ENCODE measurements at regions not wholly inside any gene's neighbourhood (a gene's known extent, or its start where the extent isn't known, plus 50 kb on each side); places are given as distances from the start of the nearest gene placed in this dataset.
"Not testable (repeated sequence)": the region's sequence is repeated elsewhere in the genome, so short reads cannot be mapped to it uniquely, and the experiment has no call there.

DNA sequence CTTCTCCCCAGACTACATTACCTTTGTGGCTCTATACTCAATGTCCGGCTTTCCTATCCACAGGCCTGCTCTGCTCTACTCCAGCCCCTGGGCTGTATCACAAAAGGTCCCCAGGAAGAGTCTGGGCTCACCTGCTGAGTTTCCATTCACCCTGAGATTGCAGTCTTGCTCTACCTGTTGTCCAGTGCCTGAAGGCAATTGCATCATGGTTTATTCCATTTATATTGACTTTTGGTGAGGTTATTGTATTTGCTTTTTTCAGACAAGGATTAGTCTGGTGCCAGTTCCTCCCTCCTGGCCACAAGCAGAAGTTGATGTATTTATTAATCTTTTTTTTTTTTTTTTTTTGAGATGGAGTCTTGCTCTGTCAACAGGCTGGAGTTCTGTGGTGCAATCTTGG is 273.1 kb downstream of the XPNPEP1 start:
- DNase-seq (ENCODE audit: low spot score): no peak

DNA sequence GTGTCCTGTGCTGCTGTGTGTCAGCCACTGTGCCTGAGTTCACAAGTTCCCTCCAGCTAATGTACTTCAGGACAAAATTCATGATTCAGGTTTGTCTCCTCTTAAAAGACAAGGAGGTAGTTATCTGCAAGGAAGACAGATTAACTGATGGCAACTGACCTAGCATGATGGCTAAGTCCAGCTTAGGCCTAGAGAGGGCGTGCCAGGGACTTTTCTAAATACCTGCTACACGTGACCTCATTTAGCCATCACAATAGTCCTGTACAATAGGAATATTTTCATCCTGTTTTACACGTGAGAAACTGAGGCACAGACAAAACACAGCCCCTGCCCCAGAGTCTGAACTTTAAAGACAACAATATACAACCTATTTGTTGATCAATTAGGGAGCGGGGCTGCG is 275.7 kb downstream of the XPNPEP1 start:
- DNase-seq (ENCODE audit: low spot score): no peak

DNA sequence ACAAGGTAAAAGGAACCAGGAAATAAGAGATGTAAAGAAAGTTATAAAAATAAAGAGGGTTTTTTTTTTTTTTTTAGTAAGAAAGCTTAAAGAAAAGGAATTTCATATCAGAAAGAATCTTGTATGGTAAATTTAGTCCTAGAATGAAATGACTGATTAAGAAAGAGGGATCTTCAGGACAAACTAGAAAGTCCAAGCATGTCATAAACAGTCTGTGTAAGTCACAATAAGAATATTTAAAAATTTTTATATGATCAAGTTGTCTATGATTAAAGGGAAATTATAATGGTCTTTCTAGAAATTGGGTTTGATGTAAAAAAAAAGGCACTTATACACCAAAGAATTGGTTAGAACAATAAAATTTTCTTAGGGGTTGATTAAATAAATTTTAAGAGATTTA is 289.5 kb downstream of the XPNPEP1 start:
- DNase-seq (ENCODE audit: low spot score): no peak

DNA sequence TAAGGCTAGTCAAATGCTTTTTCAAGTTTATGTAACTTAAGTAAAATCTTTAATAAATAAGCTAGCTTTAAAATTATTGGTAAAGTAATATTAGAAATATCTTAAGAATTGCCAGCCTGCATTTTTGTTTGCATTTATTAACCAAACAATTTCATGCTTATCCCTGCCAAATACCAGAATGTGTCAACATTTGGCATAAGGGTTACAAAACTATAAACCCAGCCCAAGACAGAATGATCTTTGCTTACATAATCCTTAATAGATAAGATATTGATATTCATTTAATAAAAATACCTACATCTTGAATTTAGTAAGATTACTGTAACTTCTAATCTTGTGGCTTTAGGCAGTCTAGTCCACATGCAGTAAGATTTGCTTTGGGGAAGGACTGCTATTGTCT is 290.3 kb downstream of the XPNPEP1 start:
- not testable (repeated sequence) for DNase-seq (ENCODE audit: low spot score)

DNA sequence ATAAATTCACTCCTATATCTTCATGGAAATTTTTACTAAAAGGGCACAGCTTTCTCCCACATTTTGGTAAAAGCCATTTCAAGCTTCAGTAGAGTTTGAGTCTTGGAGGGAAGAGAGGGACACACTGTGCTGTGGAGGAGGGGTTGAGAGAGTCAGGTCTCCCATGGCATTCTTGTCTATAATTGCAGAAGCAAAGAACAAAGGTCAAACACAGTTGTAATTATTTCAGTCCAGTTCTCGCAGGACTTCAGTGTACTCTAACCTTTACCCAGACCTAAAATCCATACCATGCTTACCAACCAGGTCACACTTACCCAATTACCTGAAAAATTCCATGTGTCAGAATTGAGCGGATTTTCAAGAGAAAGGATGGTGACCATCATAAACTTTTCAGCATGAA is 298.4 kb downstream of the XPNPEP1 start:
- DNase-seq (ENCODE audit: low spot score): no peak

DNA sequence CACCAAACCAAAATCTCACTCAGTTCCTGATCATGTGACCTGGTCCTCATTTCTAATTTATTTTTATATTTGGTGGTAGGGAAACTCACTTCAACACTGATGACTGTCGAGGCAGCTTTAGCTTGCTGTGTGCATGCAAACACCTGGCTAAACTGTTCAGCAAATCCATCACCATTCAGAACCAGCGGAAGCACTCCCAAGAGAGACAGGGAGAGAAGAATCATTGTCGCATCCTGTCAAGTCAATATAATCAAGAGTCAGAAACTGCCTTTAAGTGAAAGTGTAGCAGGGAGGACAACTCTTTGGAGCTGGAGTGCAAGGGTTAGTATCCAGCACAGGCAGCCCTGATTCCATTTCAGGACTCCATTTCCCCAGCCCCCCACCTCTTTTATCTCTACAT is 300.7 kb downstream of the XPNPEP1 start:
- DNase-seq (ENCODE audit: low spot score): no peak

DNA sequence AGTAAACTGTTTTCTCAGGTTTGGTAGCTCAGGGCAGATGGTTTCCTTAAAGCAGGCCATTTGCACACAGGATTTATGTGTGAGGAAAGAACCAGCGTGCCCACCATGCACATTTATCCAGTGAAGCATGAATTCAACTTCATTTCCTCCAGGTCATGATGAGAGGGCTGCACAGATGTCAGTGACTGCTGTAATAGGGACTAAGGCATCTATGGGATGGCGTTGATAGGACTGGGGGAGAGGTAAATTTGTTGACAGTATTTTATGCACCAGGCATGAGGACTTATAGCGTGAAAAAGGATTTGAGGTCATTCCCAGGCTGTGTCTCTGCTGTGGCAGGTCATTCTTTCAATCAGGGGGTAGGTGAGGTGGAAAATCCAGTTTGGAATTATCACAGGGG is 302.9 kb downstream of the XPNPEP1 start:
- DNase-seq (ENCODE audit: low spot score): no peak

DNA sequence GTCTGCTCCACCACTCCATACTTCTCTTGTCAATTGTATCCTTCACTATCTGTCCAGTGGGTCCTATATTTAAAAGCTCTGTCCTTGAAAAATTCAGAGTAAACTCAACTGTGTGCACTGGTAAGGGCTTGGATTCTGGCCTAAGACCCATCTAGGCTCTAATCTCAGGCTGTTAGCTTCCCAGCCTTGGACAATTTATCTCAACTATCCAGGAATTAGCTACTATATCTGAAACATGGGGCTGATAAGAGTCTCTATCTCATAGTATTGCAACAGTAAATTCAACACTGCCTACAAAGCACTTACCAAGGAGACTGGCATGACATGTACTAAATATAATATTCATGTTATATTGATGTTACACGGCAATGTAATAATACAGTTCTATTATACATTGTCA is 303.4 kb downstream of the XPNPEP1 start:
- no peak for DNase-seq (ENCODE audit: low spot score)

DNA sequence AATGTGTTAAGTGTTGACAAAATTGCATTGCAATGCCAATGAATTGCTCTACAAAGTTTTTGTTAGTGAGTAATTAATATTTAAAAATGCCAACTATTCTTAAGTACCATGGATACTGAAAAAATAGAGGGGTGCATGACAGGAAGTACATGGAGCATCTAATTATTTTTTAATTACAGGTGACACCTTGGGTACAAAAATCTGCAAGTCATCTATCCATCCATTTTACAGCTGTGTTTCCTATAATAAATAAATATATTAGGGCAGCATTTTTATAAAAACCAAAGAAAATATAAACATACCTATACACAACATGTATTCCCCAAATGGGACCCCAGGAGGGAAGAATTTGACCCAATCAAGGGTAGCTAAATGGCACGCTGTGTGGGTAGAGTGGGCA is 304.6 kb downstream of the XPNPEP1 start:
- no peak for DNase-seq (ENCODE audit: low spot score)

DNA sequence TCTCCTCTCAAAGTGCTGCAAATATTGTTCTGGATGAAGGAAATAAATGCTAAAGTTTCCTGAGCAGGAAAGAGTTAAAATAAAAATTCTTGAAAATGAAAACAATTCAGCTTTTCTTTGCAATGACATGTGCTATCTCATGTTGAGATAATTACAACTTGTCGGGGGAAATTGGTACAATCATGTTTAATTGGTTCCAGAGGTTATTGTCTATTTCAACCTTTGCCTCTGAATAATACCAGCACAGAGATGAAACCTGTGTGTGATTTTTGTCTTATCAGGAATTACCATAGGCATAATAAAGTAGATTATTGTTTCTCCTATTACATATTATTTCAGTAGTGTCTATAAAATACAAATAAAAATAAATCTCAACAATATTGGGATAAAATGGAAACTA is 305.0 kb downstream of the XPNPEP1 start:
- no peak for DNase-seq (ENCODE audit: low spot score)

DNA sequence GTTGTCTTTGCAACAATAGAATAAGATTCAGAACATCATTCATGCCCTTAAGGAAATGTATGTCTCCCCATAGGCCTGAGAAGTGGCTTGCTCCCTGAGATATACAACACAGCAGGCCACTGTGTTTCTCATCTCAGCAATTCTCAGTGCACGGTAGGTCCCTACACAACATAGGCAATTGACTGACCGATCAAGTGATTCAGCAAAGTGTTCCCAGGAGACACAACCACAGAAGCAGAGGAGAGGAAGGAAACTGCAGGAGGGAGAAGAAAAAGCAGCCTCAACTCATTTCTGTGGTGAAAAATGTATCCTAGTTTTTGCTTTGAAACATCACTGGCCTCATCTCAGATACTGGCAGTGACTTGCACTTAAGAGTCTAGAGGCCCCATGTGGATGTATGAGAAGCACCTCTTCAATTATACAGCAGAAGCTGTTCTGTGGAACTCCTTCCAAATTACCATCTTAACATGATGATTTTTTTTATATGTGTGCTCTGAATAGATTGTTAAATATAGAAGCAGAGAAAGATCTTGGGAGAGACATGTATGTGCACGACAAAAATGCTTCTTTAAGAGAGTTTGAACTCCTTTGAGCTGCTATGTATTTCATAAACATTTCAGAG is 306.8 kb downstream of the XPNPEP1 start:
- no peak for DNase-seq (ENCODE audit: low spot score)

DNA sequence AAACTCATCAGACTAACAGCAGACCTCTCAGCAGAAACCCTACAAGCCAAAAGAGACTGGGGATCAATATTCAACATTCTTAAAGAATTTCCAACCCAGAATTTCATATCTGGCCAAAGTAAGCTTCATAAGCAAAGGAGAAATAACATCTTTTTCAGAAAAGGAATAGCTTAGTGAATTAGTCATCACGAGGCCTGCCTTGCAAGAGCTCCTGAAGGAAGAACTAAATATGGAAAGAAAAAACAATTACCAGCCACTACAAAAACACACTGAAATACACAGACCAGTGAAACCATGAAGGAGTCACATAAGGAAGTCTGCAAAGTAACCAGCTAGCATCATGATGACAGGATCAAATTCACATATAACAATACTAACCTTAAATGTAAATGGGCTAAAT is 328.0 kb downstream of the XPNPEP1 start:
- DNase-seq (ENCODE audit: low spot score): not testable (repeated sequence)

DNA sequence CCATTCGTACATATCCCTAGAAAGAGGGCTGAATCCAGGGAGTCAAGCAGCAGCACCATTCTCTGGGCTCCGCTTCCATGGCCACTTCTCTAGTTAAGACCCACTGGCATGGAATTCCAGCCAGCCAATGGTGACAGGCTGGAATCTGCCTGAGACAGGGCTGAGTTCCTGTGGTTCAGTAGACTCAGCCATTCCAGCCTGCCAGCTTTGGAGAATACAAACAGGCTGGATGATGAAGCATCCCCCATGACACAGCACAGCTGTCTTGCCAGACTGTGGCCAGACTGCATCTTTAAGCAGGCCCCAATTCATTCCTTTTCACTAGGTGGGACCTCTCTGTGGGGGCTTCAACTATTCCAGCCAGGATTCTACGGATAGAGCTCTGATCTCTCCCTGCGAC is 329.6 kb downstream of the XPNPEP1 start:
- DNase-seq (ENCODE audit: low spot score): no peak

DNA sequence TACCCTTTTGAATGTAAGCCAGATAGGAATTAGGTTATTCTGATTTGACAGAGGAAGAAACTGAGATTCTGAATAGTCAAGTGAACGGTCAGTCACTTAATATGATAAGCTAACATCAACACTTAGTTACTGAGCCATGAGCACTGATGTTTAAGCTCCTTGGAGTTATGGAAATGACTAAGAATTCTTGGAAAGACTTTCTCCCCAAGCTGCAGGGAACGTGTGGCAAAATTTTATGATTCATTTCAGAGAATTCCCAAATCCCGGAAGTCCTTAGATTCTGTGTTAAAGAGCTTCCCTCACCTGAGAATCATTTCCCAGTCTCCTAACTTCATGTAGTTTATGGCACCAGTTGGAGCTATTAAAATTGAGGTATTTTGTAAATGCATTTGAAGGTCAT is 330.9 kb downstream of the XPNPEP1 start:
- no peak for DNase-seq (ENCODE audit: low spot score)

DNA sequence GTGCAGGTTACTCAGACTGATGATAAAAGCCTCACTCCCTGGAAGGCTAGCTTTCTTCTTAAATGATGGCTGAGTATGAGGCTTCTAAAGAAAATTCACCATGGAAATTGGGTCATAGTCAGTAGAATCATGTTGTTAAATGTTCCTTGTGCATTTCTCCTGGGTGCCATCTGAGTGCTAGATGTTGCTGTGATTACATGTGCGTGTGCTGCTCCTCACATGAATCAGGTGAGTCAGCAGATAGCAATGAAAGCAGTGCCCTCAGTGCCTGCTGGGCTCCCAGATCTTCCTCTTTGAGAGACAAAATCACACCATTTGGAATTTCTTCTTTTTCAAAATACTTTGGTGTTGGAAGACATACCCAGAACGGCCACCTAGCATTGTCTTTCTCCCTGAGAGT is 331.7 kb downstream of the XPNPEP1 start:
- no peak for DNase-seq (ENCODE audit: low spot score)

DNA sequence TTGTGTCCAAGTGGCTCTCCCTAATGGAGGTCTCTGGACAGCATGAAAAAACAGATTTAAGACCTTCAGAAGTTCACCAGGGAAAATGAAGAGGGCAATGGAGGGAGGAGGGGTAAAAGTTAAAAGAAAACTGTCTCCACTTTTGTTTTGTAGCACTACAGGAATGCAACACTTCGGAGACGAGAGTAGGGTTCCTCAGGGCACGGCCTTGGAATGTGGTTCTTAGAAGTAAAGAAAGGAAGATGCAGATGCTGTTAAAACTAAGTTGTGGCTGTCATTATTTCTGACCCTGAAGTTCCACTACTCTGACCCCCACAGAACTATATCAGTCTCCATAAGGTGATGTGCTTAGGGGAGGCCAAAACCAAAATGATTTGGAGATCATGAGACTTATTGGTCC is 335.1 kb downstream of the XPNPEP1 start:
- DNase-seq (ENCODE audit: low spot score): no peak

DNA sequence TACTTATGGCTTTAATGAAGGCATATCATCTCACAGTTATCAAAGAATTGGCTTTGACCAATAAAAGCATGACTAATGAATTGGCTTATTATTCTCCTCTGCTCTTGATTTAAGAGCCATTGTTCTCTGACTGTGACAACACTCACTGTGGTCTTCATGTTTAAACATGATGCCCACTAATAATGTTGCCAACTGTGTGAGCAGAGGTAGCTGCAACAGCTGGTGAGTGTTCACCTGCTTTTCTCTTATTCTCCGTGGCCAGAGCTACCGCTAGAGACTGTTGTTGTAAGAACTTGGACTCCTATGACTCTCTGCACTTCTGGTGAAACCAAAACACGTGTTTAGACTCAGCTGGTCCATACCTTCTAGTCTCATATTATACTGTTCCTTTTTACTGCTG is 335.9 kb downstream of the XPNPEP1 start:
- DNase-seq (ENCODE audit: low spot score): no peak

DNA sequence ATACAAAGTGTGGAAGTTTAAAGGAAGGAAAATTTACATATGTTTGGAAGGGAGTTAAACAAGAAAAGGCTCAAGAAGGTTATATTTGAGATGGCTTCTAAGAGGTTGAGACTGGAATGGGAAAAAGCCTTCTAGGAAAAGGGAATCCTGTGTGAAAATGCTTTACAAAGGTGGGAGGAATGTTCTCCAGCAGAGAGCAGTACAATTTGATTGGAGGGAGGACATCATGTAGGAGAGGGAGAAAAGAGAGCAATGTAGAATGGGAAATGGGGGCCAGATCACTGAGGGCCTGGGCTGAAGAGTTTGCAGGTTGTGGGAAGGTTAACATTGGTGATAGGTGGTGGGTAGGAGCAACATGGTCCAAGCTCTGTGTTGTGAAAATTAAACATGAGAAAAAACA is 366.9 kb downstream of the XPNPEP1 start:
- no peak for DNase-seq (ENCODE audit: low spot score)

DNA sequence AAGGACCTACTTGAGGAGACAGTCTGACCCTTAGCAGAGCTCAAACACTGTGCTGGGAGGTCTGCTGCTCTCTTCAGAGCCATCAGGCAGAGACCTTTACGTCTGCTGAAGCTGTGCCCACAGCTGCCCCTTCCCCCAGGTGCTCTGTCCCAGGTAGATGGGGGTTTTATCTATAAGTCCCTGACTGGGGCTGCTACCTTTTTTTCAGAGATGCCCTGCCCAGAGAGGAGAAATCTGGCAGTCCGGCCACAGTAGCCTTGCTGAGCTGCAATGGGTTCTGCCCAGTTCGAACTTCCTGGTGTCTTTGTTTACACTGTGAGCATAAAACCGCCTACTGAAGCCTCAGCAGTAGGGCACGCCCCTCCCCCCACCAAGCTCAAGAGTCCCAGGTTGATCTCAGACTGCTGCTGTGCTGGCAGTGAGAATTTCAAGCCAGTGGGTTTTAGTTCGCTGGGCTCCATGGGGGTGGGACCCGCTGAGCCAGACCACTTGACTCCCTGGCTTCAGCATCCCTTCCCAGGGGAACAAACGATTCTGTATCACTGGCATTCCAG is 381.2 kb downstream of the XPNPEP1 start:
- not testable (repeated sequence) for DNase-seq (ENCODE audit: low spot score)

DNA sequence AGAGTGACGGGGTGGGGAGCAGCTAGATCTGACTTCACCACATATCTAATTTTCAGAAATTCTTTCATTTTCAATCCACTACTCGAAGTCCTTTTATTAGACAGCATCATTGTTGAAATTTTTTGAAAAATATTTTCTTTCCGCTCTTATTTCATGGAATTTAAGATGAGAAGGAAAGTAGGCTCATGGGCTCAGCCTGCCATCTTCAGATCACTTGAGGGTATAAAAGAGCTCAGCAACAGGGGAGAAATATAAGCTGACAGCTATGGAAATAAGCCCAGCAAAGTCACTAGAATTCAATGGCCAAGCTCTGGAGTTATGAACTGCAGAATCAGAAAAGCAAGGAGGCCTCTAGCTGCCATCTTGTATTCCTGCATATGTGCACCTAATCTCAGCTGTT is 389.1 kb downstream of the XPNPEP1 start:
- no peak for DNase-seq (ENCODE audit: low spot score)

DNA sequence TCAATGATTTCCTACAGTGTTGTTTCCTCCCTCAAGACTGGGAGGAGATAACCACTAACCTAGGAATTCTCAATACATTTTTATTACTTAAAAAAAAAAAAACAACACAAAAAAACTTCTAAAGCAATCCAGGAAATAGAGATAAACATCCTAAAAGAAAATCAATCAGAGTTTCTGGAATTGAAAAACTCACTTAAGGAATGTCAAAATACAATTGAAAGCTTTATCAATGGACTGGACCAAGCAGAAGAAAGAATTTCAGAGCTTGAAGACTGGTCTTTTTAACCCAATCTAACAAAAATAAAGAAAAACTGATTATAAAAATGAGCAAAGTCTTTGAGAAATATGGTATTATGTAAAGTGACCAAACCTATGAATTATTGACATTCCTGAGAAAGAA is 394.1 kb downstream of the XPNPEP1 start:
- DNase-seq (ENCODE audit: low spot score): no peak

DNA sequence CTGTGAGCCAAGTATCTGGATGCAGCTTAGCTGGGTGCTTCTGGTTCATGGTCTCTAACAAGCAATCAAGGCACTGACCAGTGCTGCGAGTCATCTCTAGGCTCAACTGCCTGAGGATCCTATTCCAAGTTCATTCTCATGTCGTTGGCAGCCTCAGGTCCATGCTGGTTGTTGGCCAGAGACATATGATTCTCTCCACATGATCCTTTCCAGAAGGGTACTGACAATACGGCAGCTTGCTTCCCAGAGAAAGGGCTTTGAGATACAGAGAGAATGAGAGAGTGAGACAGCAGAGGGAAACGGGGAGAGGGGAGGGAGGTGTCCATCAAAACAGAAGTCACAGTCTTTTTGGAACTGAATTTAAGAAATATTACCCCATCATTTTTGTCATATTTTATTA is 405.6 kb downstream of the XPNPEP1 start:
- no peak for DNase-seq (ENCODE audit: low spot score)

DNA sequence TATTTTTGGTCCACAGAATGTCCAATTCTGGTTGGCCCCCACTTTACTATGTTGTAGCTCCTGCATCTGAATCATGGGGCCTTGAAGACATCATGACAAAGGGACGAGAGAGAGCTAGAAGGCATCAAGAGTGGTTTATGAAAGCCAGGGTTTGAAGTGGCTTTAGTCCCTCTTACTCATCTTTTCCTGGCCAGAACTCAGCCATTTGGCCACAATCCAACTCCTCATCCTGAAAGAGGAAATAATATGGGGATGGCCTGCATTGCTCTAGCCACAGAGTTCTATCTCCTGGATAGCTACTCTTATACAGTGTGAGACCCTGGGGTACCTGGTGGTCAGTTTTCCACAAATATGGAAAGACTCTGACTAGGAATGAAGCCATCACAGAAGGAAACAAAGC is 418.9 kb downstream of the XPNPEP1 start:
- no peak for DNase-seq (ENCODE audit: low spot score)

DNA sequence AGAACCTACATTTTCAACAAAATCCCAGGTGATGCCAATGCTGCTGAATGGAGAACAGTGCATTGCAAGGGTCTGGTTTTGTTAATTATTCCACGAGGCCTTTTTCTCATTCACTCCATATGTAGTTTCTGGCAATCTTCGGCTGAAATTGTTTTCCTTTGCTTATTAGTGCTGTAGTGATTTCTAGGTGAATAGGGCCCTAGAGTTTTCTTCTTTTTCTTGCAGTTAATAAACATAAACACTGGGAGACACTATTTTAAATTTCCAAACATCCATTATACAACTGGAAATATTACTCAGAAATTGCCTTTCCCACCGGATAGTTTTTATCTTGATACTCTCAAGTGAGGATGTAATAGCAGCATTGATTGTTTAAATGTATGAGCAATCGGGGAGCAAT is 435.6 kb downstream of the XPNPEP1 start:
- DNase-seq (ENCODE audit: low spot score): no peak

DNA sequence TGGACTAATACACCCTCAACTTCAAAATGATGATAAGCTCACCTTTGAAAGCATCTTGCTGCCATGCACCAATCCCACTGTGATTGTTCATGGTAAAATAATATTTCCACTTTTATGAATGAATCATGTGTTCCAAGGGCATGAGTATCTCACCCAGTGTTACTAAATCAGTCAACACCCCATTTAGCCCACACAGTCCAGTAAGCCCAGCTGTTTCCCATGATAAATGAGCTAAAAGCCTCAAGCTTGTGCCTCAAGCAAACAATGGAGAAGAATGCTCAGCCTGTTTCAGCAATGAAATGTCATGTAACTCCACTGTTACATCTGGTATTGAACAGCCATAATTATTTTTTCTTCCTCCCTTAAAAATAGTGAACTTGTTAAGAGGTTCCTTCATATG is 442.5 kb downstream of the XPNPEP1 start:
- no peak for DNase-seq (ENCODE audit: low spot score)
